22Rv1 (cell line): ENCODE measurements at regions not wholly inside any gene's neighbourhood (a gene's known extent, or its start where the extent isn't known, plus 50 kb on each side); places are given as distances from the start of the nearest gene placed in this dataset.

Source experiments
- CTCF ChIP-seq: fragments of 450-650 bp; IDR thresholded peaks from 2 replicates; pipeline ENCODE4 v1.5.1; 2017; ENCODE audit warnings: mild to moderate bottlenecking
- ZFX ChIP-seq: fragments of 450-650 bp; IDR thresholded peaks from 2 replicates; pipeline ENCODE4 v1.6.1; 2017; ENCODE audit warnings: antibody characterized with exemption, borderline replicate concordance

DNA sequence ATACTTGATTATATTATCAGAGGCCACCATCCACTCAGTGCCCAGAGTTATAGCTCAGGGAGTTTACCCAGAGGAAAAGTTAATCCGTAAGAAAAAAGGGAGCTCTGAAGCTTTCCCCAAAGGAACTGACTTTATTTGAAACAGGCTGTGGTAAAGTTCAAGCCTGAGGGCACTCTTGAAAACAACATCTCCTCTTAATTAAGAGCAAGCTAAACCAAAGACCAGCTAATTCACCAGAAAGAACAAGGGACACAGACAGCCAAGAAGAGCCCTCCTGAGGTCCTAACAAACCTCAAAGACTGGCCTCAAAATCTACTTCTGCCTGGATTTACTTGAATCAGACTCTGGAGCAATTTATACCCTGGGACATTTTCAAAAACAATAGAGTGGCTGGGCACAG is 159.6 kb upstream of the CHST15 start:
- TF ChIP-seq CTCF: no peak
- no peak for TF ChIP-seq ZFX
